Uterus (tissue), 3 donors: ENCODE measurements at regions not wholly inside any gene's neighbourhood (a gene's known extent, or its start where the extent isn't known, plus 50 kb on each side); places are given as distances from the start of the nearest gene placed in this dataset. TPM values are rescaled to one million over a fixed set of nuclear protein-coding genes. Genes with fewer than 3 reads are reported as not detected.
A peak's percentile ranks its signal among the peaks of the same experiment; 100 is the strongest.

Source experiments
- DNase-seq, 2 donors: peaks; one replicate each; pipeline ENCODE4 v3.0.0-alpha.2; 2019 to 2020
- H3K27ac ChIP-seq, 2 donors: fragments of 200-600 bp; sonication (generic); 1 replicate in 1 of 2; 2 replicates in 1 of 2; pipeline ENCODE4 v1.5.1; 2016 to 2018
- H3K27me3 ChIP-seq, 2 donors: fragments of 200-600 bp; sonication (generic); one replicate each; pipeline ENCODE4 v1.5.1; 2018 to 2019; ENCODE audit warnings: control low read depth in 1 of 2
- H3K36me3 ChIP-seq, 2 donors: fragments of 200-600 bp; sonication (generic); one replicate each; pipeline ENCODE4 v1.5.1; 2019; ENCODE audit warnings: control low read depth in 1 of 2
- H3K4me1 ChIP-seq, 2 donors: fragments of 200-600 bp; sonication (generic); one replicate each; pipeline ENCODE4 v1.5.1; 2018 to 2019; ENCODE audit warnings: control low read depth in 1 of 2
- H3K4me3 ChIP-seq, 2 donors: fragments of 200-600 bp; sonication (generic); 1 replicate in 1 of 2; 2 replicates in 1 of 2; pipeline ENCODE4 v1.5.1; 2018 to 2019; ENCODE audit warnings: mild to moderate bottlenecking in 1 of 2
- H3K9me3 ChIP-seq, 2 donors: fragments of 200-600 bp; sonication (generic); one replicate each; pipeline ENCODE4 v1.5.1; 2019; ENCODE audit warnings: control low read depth in 1 of 2
- POLR2A ChIP-seq, 2 donors: fragments of 450-650 bp; IDR thresholded peaks; one replicate each; pipeline ENCODE4 v1.6.1; 2016; ENCODE audit warnings: antibody characterized with exemption in 2 of 2, mild to moderate bottlenecking in 1 of 2, moderate library complexity in 1 of 2
- intact Hi-C: fragments of 100-400 bp; cut with DNase I; formaldehyde crosslinking; loops from one replicate; pipeline ENCODE4 v1.15.1; 2023; ENCODE audit warnings: low total_unique reads
- small RNA-seq: library from RNA; depleted of rRNA; stranded (forward); fragments of <200 nt; gene quantifications from one replicate; pipeline ENCODE3, GENCODE V24; 2016
- TF ChIP-seq, protein P1 (sequence below), 4 experiments: fragments of 200-600 bp in 2 of 4; fragments of 450-650 bp in 2 of 4; sonication (generic) in 2 of 4; IDR thresholded peaks; one replicate each; pipeline ENCODE4 v1.5.1; 2016 to 2019; ENCODE audit warnings: antibody characterized with exemption in 4 of 4, mild to moderate bottlenecking in 2 of 4, moderate library complexity in 1 of 4
- donor health status: DM: yes; HTN: yes; CAD: no.

DNA sequence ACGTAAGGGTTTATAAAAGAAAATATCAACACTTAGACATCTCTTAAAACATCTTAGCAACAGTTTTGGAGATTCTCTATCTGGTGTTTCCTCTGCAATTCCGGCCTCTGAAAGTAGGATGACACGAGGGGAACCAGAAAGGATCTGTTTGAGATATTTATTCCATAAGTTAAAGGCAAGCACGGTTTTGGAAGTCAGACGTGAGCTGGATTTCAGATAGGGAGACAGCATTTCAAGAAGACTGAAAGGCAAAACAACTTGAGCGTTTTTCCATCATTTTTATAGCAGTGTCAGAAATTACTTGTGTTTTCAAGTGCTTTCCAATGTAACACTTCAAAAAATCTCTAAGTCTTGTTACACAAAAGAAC lies 52.9 kb upstream of the BTN3A2 start:
- peaks cover 0 to 5% of the 10 kb centered on the region in 2 donors for H3K27me3 ChIP-seq
- TF ChIP-seq, protein P1, sequence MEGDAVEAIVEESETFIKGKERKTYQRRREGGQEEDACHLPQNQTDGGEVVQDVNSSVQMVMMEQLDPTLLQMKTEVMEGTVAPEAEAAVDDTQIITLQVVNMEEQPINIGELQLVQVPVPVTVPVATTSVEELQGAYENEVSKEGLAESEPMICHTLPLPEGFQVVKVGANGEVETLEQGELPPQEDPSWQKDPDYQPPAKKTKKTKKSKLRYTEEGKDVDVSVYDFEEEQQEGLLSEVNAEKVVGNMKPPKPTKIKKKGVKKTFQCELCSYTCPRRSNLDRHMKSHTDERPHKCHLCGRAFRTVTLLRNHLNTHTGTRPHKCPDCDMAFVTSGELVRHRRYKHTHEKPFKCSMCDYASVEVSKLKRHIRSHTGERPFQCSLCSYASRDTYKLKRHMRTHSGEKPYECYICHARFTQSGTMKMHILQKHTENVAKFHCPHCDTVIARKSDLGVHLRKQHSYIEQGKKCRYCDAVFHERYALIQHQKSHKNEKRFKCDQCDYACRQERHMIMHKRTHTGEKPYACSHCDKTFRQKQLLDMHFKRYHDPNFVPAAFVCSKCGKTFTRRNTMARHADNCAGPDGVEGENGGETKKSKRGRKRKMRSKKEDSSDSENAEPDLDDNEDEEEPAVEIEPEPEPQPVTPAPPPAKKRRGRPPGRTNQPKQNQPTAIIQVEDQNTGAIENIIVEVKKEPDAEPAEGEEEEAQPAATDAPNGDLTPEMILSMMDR (IDR thresholded peaks at IDR 0.05): no peak
- TF ChIP-seq POLR2A (IDR thresholded peaks at IDR 0.05): no peak
- no peaks in the 10 kb centered on the region for H3K9me3 ChIP-seq
- H3K4me1 ChIP-seq: no peaks in the 10 kb centered on the region
- DNase-seq: no peak
- H3K36me3 ChIP-seq: no peaks in the 10 kb centered on the region
- intact Hi-C loops: no loop called here
- peak overlapping the region in 1 of 2 donors; percentile 33 for H3K4me3 ChIP-seq
- peak overlapping the region; percentile 74 to 77 for H3K27ac ChIP-seq

DNA sequence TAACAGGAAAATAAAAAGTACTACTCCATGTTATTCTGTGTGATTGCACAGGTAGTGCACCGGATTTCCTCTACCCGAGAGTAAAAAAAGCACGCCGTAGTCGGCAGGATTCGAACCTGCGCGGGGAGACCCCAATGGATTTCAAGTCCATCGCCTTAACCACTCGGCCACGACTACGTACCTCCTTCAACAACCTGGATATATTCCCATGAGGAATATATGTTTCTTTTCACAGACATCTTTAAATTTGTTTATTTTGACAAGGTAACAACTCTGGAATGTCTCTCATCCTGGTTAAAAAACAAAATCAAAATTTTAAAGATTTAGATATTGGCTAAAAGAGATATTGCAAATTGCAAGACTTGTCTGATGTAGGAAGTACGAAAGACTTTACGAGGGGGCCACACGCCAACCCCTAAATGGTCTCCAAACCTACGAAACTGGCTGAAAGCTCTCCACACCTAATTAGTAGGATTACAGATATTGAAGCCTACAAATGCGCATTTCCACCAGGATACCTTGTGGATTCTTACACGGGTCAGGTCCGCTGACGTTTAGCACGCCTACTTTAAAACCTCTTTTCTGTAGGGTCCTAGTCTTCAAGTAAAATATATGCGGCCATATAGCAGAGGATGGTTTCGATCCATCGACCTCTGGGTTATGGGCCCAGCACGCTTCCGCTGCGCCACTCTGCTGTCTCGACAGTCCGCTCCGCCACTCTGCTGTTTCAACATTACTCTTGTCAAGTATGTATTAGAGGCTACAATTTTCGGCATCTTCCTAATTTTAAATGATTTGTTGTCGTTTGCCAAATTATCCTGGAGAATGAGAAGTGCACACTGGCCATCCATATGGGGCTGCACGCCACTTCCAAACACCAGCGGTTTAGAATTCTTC lies 52.2 kb upstream of the BTN3A2 start:
- Histone ChIP-seq H3K27ac (peak overlapping the region; percentile 74 to 77), H3K4me3 (peak overlapping the region; percentile 30 to 33), H3K36me3 (no peaks in the 10 kb centered on the region), H3K27me3 (peaks cover 0 to 10% of the 10 kb centered on the region in 2 donors), H3K9me3 (no peaks in the 10 kb centered on the region), H3K4me1 (no peaks in the 10 kb centered on the region)
- intact Hi-C loops: no loop called here
- TF ChIP-seq, protein P1 (IDR thresholded peaks at IDR 0.05): no peak
- TF ChIP-seq POLR2A (IDR thresholded peaks at IDR 0.05): no peak
- peak; percentile 77 to 85 for DNase-seq

Small RNAs in the stretch of these regions (small RNA-seq; reads per million reads assigned to genes)
- gene AL031777.2: not detected
- not detected for gene HIST1H2AD
- gene HIST1H2APS3: not detected
- not detected for gene HIST1H4G
- not detected for gene LARP1P1
